H9 (cell line): ENCODE measurements at regions not wholly inside any gene's neighbourhood (a gene's known extent, or its start where the extent isn't known, plus 50 kb on each side); places are given as distances from the start of the nearest gene placed in this dataset.

Experiments used
- DNase-seq: peaks from one replicate; pipeline ENCODE4 v3.0.0-alpha.2; 2017
- H2AFZ ChIP-seq: one replicate; pipeline ENCODE4 v1.6.1; 2013; ENCODE audit warnings: mild to moderate bottlenecking, low read length, control low read depth, moderate library complexity
- H2AK5ac ChIP-seq: 2 replicates; pipeline ENCODE4 v1.6.1; 2013; ENCODE audit warnings: low read length, control low read depth, mixed read lengths; ENCODE audit not compliant: insufficient read length
- H2BK120ac ChIP-seq: one replicate; pipeline ENCODE4 v1.6.1; 2013; ENCODE audit warnings: low read depth, mild to moderate bottlenecking, low read length, control low read depth, inconsistent platforms; ENCODE audit not compliant: poor library complexity, severe bottlenecking
- H2BK12ac ChIP-seq: 2 replicates; pipeline ENCODE4 v1.6.1; 2013; ENCODE audit warnings: low read length, control low read depth, mixed read lengths, low read depth; ENCODE audit not compliant: insufficient read length
- H2BK15ac ChIP-seq: 2 replicates; pipeline ENCODE4 v1.6.1; 2013; ENCODE audit warnings: low read depth, low read length, control low read depth
- H2BK20ac ChIP-seq: one replicate; pipeline ENCODE4 v1.6.1; 2013; ENCODE audit warnings: low read depth, mild to moderate bottlenecking, low read length, control low read depth, inconsistent platforms; ENCODE audit not compliant: poor library complexity, severe bottlenecking
- H2BK5ac ChIP-seq: 2 replicates; pipeline ENCODE4 v1.6.1; 2013; ENCODE audit warnings: low read length, control low read depth, mixed read lengths; ENCODE audit not compliant: insufficient read length
- H3K14ac ChIP-seq: 2 replicates; pipeline ENCODE4 v1.6.1; 2013; ENCODE audit warnings: low read length, control low read depth; ENCODE audit not compliant: insufficient read depth
- H3K18ac ChIP-seq: 2 replicates; pipeline ENCODE4 v1.6.1; 2013; ENCODE audit warnings: low read depth, mild to moderate bottlenecking, mixed read lengths, low read length, control low read depth; ENCODE audit not compliant: insufficient read length
- H3K23ac ChIP-seq: 2 replicates; pipeline ENCODE4 v1.6.1; 2013; ENCODE audit warnings: low read length, control low read depth, mixed read lengths, low read depth; ENCODE audit not compliant: insufficient read length
- H3K23me2 ChIP-seq: 2 replicates; pipeline ENCODE4 v1.6.1; 2013; ENCODE audit warnings: low read depth, mild to moderate bottlenecking, mixed read lengths, low read length, control low read depth; ENCODE audit not compliant: insufficient read length, poor library complexity, severe bottlenecking
- H3K27ac ChIP-seq: 2 replicates; pipeline ENCODE4 v1.5.1; 2013; ENCODE audit warnings: low read length, control low read depth, mixed read lengths, low read depth; ENCODE audit not compliant: insufficient read length
- H3K27me3 ChIP-seq: 2 replicates; pipeline ENCODE4 v1.6.1; 2013; ENCODE audit warnings: low read length, control low read depth, inconsistent platforms; ENCODE audit not compliant: insufficient read depth
- H3K4ac ChIP-seq: 2 replicates; pipeline ENCODE4 v1.6.1; 2013; ENCODE audit warnings: low read depth, mild to moderate bottlenecking, control low read depth, inconsistent platforms, low read length, moderate library complexity
- H3K4me1 ChIP-seq: 2 replicates; pipeline ENCODE4 v1.6.1; 2013; ENCODE audit warnings: low read length, control low read depth, inconsistent platforms; ENCODE audit not compliant: insufficient read depth
- H3K4me2 ChIP-seq: 2 replicates; pipeline ENCODE4 v1.6.1; 2013; ENCODE audit warnings: low read length, control low read depth, mixed read lengths; ENCODE audit not compliant: insufficient read length, insufficient read depth
- H3K56ac ChIP-seq: 2 replicates; pipeline ENCODE4 v1.6.1; 2013; ENCODE audit warnings: low read depth, mild to moderate bottlenecking, mixed read lengths, low read length, control low read depth; ENCODE audit not compliant: insufficient read length
- H3K79me1 ChIP-seq: 2 replicates; pipeline ENCODE4 v1.6.1; 2013; ENCODE audit warnings: low read depth, mild to moderate bottlenecking, moderate library complexity, low read length, control low read depth, inconsistent platforms; ENCODE audit not compliant: insufficient read depth, poor library complexity, severe bottlenecking
- H3K79me2 ChIP-seq: 2 replicates; pipeline ENCODE4 v1.6.1; 2013; ENCODE audit warnings: low read length, control low read depth, inconsistent platforms; ENCODE audit not compliant: insufficient read depth
- H3K9ac ChIP-seq: 2 replicates; pipeline ENCODE4 v1.6.1; 2013; ENCODE audit warnings: low read length, control low read depth, mixed read lengths; ENCODE audit not compliant: insufficient read length; ENCODE audit errors: extremely low read depth
- H3K9me3 ChIP-seq: one replicate; pipeline ENCODE4 v1.6.1; 2013; ENCODE audit warnings: low read depth, low read length, inconsistent platforms; ENCODE audit not compliant: control insufficient read depth
- H3T11ph ChIP-seq: one replicate; pipeline ENCODE4 v1.6.1; 2013; ENCODE audit warnings: mild to moderate bottlenecking, low read length, control low read depth, inconsistent platforms
- H4K20me1 ChIP-seq: one replicate; pipeline ENCODE4 v1.6.1; 2013; ENCODE audit not compliant: control insufficient read depth, insufficient read length, insufficient read depth
- H4K5ac ChIP-seq: 2 replicates; pipeline ENCODE4 v1.6.1; 2013; ENCODE audit warnings: low read depth, mild to moderate bottlenecking, mixed read lengths, low read length, control low read depth; ENCODE audit not compliant: insufficient read length
- H4K8ac ChIP-seq: replicated peaks from 2 replicates; pipeline ENCODE4 v1.6.1; 2013; ENCODE audit warnings: low read length, control low read depth, mixed read lengths, low read depth; ENCODE audit not compliant: insufficient read length
- H4K91ac ChIP-seq: 2 replicates; pipeline ENCODE4 v1.6.1; 2013; ENCODE audit warnings: low read depth, mild to moderate bottlenecking, moderate library complexity, mixed read lengths, low read length, control low read depth; ENCODE audit not compliant: insufficient read length
- H3K27ac Mint-ChIP-seq, 3 experiments: 2 replicates in 2 of 3; 3 replicates in 1 of 3; pipeline ENCODE4 v1.8.0; 2020 to 2021; ENCODE audit warnings: mixed read lengths in 3 of 3, mild to moderate bottlenecking in 1 of 3, moderate library complexity in 1 of 3
- H3K27me3 Mint-ChIP-seq: 2 replicates; pipeline ENCODE4 v1.8.0; 2021; ENCODE audit warnings: low read depth, mild to moderate bottlenecking, moderate library complexity, mixed read lengths
- H3K36me3 Mint-ChIP-seq, 3 experiments: 2 replicates in 2 of 3; 3 replicates in 1 of 3; pipeline ENCODE4 v1.8.0; 2020 to 2021; ENCODE audit warnings: low read depth in 3 of 3, mixed read lengths in 3 of 3; ENCODE audit not compliant: insufficient read depth in 1 of 3
- H3K4me1 Mint-ChIP-seq, 2 experiments: 2 replicates each; pipeline ENCODE4 v1.8.0; 2020; ENCODE audit warnings: mixed read lengths in 2 of 2
- H3K4me3 Mint-ChIP-seq, 2 experiments: 2 replicates in 1 of 2; 3 replicates in 1 of 2; pipeline ENCODE4 v1.8.0; 2020 to 2021; ENCODE audit warnings: mild to moderate bottlenecking in 2 of 2, mixed read lengths in 2 of 2, moderate library complexity in 1 of 2
- H3K9me3 Mint-ChIP-seq, 2 experiments: 2 replicates in 1 of 2; 3 replicates in 1 of 2; pipeline ENCODE4 v1.8.0; 2020; ENCODE audit warnings: mild to moderate bottlenecking in 2 of 2, mixed read lengths in 2 of 2, moderate library complexity in 1 of 2
- WGBS: extraction: QIAGEN DNeasy Blood & Tissue Kit; methylation state at CpG from one replicate; pipeline ENCODE4 v1.1.7; 2013; ENCODE audit warnings: missing lambda C conversion rate, low lambda C conversion rate, mixed read lengths; ENCODE audit not compliant: insufficient read length; ENCODE audit errors: extremely low coverage; 5-methylcytosine and 5-hydroxymethylcytosine counted together
- TF ChIP-seq, protein P1 (sequence below): fragments of 200-600 bp; sonication (generic); conservative IDR thresholded peaks from 3 replicates; pipeline ENCODE4 v1.8.0; 2021; ENCODE audit warnings: antibody characterized with exemption, mild to moderate bottlenecking

DNA sequence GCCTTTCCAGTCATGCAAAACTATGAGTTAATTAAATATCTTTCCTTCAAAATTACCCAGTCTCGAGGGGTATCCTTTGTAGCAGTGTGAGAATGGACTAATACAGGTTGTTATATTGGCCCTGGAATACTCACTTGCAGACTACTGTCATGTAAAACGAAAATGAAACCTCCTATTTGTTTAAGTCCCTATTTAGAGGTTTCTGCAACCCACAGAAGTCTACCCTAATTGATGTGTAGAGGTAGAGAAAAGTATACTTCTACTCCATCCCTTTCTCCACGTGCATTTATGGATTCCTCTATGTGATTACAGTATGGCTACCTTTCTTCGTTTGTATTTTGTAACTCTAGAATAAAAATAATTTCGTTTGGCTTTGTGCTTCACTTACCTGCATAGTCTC, 371.1 kb downstream of the FSCB start:
- Histone ChIP-seq H3K79me1 (no peaks in the 10 kb centered on the region), H2BK15ac (no peak overlapping the region), H4K91ac (no peak overlapping the region), H4K8ac (no peak overlapping the region), H3K27ac (no peak overlapping the region), H2BK120ac (no peak overlapping the region), H3K23ac (no peak overlapping the region), H3K4me1 (no peaks in the 10 kb centered on the region; the same call in 1 of the 2 replicates), H3T11ph (no peak overlapping the region), H3K9ac (no peak overlapping the region), H4K5ac (no peak overlapping the region), H3K14ac (no peak overlapping the region), H2BK5ac (no peak overlapping the region), H3K27me3 (no peaks in the 10 kb centered on the region), H3K4ac (no peak overlapping the region), H2BK12ac (no peak overlapping the region), H2BK20ac (no peak overlapping the region), H3K9me3 (no peaks in the 10 kb centered on the region), H3K4me2 (no peak overlapping the region), H2AK5ac (no peak overlapping the region), H2AFZ (no peak overlapping the region), H3K56ac (no peak overlapping the region), H3K23me2 (no peaks in the 10 kb centered on the region), H3K18ac (no peak overlapping the region), H4K20me1 (no peaks in the 10 kb centered on the region), H3K79me2 (no peaks in the 10 kb centered on the region)
- H3K27me3 Mint-ChIP-seq: no peaks in the 10 kb centered on the region
- no peak for DNase-seq
- TF ChIP-seq, protein P1, sequence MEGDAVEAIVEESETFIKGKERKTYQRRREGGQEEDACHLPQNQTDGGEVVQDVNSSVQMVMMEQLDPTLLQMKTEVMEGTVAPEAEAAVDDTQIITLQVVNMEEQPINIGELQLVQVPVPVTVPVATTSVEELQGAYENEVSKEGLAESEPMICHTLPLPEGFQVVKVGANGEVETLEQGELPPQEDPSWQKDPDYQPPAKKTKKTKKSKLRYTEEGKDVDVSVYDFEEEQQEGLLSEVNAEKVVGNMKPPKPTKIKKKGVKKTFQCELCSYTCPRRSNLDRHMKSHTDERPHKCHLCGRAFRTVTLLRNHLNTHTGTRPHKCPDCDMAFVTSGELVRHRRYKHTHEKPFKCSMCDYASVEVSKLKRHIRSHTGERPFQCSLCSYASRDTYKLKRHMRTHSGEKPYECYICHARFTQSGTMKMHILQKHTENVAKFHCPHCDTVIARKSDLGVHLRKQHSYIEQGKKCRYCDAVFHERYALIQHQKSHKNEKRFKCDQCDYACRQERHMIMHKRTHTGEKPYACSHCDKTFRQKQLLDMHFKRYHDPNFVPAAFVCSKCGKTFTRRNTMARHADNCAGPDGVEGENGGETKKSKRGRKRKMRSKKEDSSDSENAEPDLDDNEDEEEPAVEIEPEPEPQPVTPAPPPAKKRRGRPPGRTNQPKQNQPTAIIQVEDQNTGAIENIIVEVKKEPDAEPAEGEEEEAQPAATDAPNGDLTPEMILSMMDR: no peak
- no peak overlapping the region for H3K4me3 Mint-ChIP-seq
- no peaks in the 10 kb centered on the region for H3K36me3 Mint-ChIP-seq
- no peak overlapping the region for H3K27ac Mint-ChIP-seq
- no peaks in the 10 kb centered on the region for H3K9me3 Mint-ChIP-seq
- no CpG with 5 or more reads among the region's 5 CpGs for WGBS
- no peaks in the 10 kb centered on the region; a peak in 1 of 4 replicates for H3K4me1 Mint-ChIP-seq
